ENCODE measurements at regions not wholly inside any gene's neighbourhood (a gene's known extent, or its start where the extent isn't known, plus 50 kb on each side); places are given as distances from the start of the nearest gene placed in this dataset.

GRCh38 chr21:23218667-23219066 is 2220.5 kb downstream of the NCAM2 start:
- POLR2A ChIA-PET (ENCODE audit: partially characterized antibody) = no interaction called here
- Mint-ChIP-seq H3K27ac (no peak overlapping the region), H3K4me3 (no peak overlapping the region), H3K36me3 (no peaks in the 10 kb centered on the region), H3K4me1 (no peaks in the 10 kb centered on the region), H3K9me3 (peaks cover 0 to 9% (median 5%) of the 10 kb centered on the region in 8 donors), H3K27me3 (no peaks in the 10 kb centered on the region)
- Histone ChIP-seq H3K9me3 (ENCODE audit: control insufficient read depth in 1 of 2, low read length in 2 of 2) (no peaks in the 10 kb centered on the region), H3K4me1 (ENCODE audit: insufficient read depth, low read length) (no peaks in the 10 kb centered on the region), H3K36me3 (ENCODE audit: insufficient read depth, low read length) (no peaks in the 10 kb centered on the region), H3K27ac (ENCODE audit: low read depth, low read length) (no peak overlapping the region), H3K4me3 (ENCODE audit: low read length in 2 of 2) (no peak overlapping the region), H3K27me3 (ENCODE audit: insufficient read depth, low read length) (no peaks in the 10 kb centered on the region)
- no peak for DNase-seq
- CTCF ChIA-PET (ENCODE audit: partially characterized antibody) = no interaction called here
- intact Hi-C loops (cut with micrococcal nuclease) = no loop called here

DNA sequence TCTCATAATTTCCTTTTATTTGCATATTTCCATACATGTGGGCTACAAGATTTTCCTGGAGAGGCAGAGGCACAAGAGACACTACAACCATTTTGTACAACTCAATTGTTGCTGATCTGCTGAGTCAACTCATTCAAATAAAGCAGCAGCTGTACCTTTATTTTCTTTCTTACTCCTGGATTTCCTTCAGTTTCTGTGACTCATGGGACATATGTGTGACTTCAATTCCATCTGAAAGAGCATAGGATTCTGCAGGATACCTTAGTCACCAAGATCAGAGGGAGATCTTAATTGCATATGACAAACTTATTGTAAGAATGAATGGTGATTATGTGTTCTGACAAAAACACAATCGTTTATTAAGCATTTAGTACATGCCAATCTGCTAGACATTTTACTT is 2219.4 kb downstream of the NCAM2 start:
- Histone ChIP-seq H3K27ac (ENCODE audit: low read depth, low read length) (no peak overlapping the region), H3K4me1 (ENCODE audit: insufficient read depth, low read length) (no peaks in the 10 kb centered on the region), H3K4me3 (ENCODE audit: low read length in 2 of 2) (no peak overlapping the region), H3K27me3 (ENCODE audit: insufficient read depth, low read length) (no peaks in the 10 kb centered on the region), H3K36me3 (ENCODE audit: insufficient read depth, low read length) (no peaks in the 10 kb centered on the region), H3K9me3 (ENCODE audit: control insufficient read depth in 1 of 2, low read length in 2 of 2) (peaks cover 0 to 5% of the 10 kb centered on the region in 2 donors)
- ChIA-PET CTCF (ENCODE audit: partially characterized antibody) (no interaction called here), POLR2A (ENCODE audit: partially characterized antibody) (no interaction called here)
- H3K9me3 Mint-ChIP-seq = peaks cover 0 to 12% (median 6%) of the 10 kb centered on the region in 8 donors
- no peak overlapping the region for H3K27ac Mint-ChIP-seq
- no peaks in the 10 kb centered on the region for H3K27me3 Mint-ChIP-seq
- no peak overlapping the region for H3K4me3 Mint-ChIP-seq
- intact Hi-C loops (cut with micrococcal nuclease) = no loop called here
- no peaks in the 10 kb centered on the region for H3K36me3 Mint-ChIP-seq
- DNase-seq = no peak
- no peaks in the 10 kb centered on the region for H3K4me1 Mint-ChIP-seq

DNA sequence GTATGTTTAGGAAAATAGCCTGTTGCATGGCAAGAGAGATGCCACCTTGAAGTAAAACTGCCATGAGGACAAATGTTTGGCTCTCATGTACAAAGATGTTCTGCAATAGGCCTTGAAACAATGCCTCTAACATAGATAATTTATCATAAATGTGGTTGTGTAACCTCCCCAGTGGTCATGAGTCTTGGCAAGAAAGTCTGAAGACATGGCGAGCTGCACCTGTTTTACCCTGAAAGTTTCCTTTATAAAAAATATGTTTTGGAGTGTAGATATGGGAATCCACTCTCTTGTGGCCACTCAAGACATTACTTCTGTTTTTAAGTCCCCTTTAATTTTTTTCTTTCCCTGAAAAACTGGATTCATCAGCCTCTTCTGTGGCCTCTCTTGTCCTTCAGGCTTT is 2217.1 kb downstream of the NCAM2 start:
- no peak overlapping the region for H3K4me3 Mint-ChIP-seq
- CTCF ChIA-PET (ENCODE audit: partially characterized antibody) = no interaction called here
- no peaks in the 10 kb centered on the region for H3K36me3 ChIP-seq (ENCODE audit: insufficient read depth, low read length)
- H3K4me1 Mint-ChIP-seq = no peaks in the 10 kb centered on the region
- POLR2A ChIA-PET (ENCODE audit: partially characterized antibody) = no interaction called here
- H3K27me3 Mint-ChIP-seq = no peaks in the 10 kb centered on the region
- no peak overlapping the region for H3K4me3 ChIP-seq (ENCODE audit: low read length in 2 of 2)
- no peak overlapping the region for H3K27ac Mint-ChIP-seq
- H3K27ac ChIP-seq (ENCODE audit: low read depth, low read length) = no peak overlapping the region
- peaks cover 0 to 5% of the 10 kb centered on the region in 2 donors for H3K9me3 ChIP-seq (ENCODE audit: control insufficient read depth in 1 of 2, low read length in 2 of 2)
- H3K4me1 ChIP-seq (ENCODE audit: insufficient read depth, low read length) = no peaks in the 10 kb centered on the region
- H3K9me3 Mint-ChIP-seq = peaks cover 0 to 19% (median 6%) of the 10 kb centered on the region in 8 donors
- intact Hi-C loops (cut with micrococcal nuclease) = no loop called here
- DNase-seq = no peak
- H3K27me3 ChIP-seq (ENCODE audit: insufficient read depth, low read length) = no peaks in the 10 kb centered on the region
- H3K36me3 Mint-ChIP-seq = no peaks in the 10 kb centered on the region

Data from CD4-positive, alpha-beta memory T cell (primary cell).